ENCODE measurements at regions not wholly inside any gene's neighbourhood (a gene's known extent, or its start where the extent isn't known, plus 50 kb on each side); places are given as distances from the start of the nearest gene placed in this dataset.

- Mint-ChIP-seq H3K9me3 (ENCODE audit: unreplicated experiment) (no peaks in the 10 kb centered on the region), H3K27ac (ENCODE audit: unreplicated experiment) (no peak overlapping the region), H3K36me3 (ENCODE audit: insufficient read depth, unreplicated experiment) (no peaks in the 10 kb centered on the region), H3K4me1 (ENCODE audit: low read depth, unreplicated experiment) (no peaks in the 10 kb centered on the region), H3K4me3 (ENCODE audit: unreplicated experiment) (no peak overlapping the region), H3K27me3 (ENCODE audit: insufficient read depth, unreplicated experiment) (no peaks in the 10 kb centered on the region)
- Histone ChIP-seq H3K36me3 (ENCODE audit: control insufficient read depth, insufficient read depth, low read length) (no peaks in the 10 kb centered on the region), H3K4me3 (ENCODE audit: low read depth, low read length) (no peak overlapping the region), H3K27me3 (replicated peaks; ENCODE audit: control insufficient read depth, insufficient read depth, low read length) (no peaks in the 10 kb centered on the region), H3K4me1 (no peaks in the 10 kb centered on the region), H3K9me3 (no peaks in the 10 kb centered on the region)
- intact Hi-C loops (cut with micrococcal nuclease; ENCODE audit: unreplicated experiment), result no loop called here
- CTCF ChIA-PET, result no interaction called here
- DNase-seq, result no peak
- BruUV-seq (replicated peaks), result no TSS peak
- TF ChIP-seq CTCF (IDR thresholded peaks at IDR 0.05; ENCODE audit: insufficient read depth in 1 of 2, low read depth in 1 of 2, low read length in 1 of 2, severe bottlenecking in 1 of 2, unreplicated experiment in 1 of 2), result no peak
- POLR2A ChIA-PET, result no interaction called here
These were observed 268.5 kb upstream of the NPSR1 start for GRCh38 chr7:34389332-34390078.

- POLR2A ChIA-PET, result interaction anchor here (0.6 kb wide), 1 partner anchor 10 kb away, joined by 3 read pairs; no protein-coding TSS in a partner anchor
- Histone ChIP-seq H3K27me3 (replicated peaks; ENCODE audit: control insufficient read depth, insufficient read depth, low read length) (no peaks in the 10 kb centered on the region), H3K4me3 (ENCODE audit: low read depth, low read length) (no peak overlapping the region), H3K4me1 (no peaks in the 10 kb centered on the region), H3K36me3 (ENCODE audit: control insufficient read depth, insufficient read depth, low read length) (no peaks in the 10 kb centered on the region), H3K9me3 (no peaks in the 10 kb centered on the region)
- no peak for DNase-seq
- CTCF ChIA-PET, result no interaction called here
- intact Hi-C loops (cut with micrococcal nuclease; ENCODE audit: unreplicated experiment), result no loop called here
- no peak overlapping the region for H3K4me3 Mint-ChIP-seq (ENCODE audit: unreplicated experiment)
- H3K36me3 Mint-ChIP-seq (ENCODE audit: insufficient read depth, unreplicated experiment), result no peaks in the 10 kb centered on the region
- no peaks in the 10 kb centered on the region for H3K4me1 Mint-ChIP-seq (ENCODE audit: low read depth, unreplicated experiment)
- no peaks in the 10 kb centered on the region for H3K27me3 Mint-ChIP-seq (ENCODE audit: insufficient read depth, unreplicated experiment)
- no peak for TF ChIP-seq CTCF (IDR thresholded peaks at IDR 0.05; ENCODE audit: insufficient read depth in 1 of 2, low read depth in 1 of 2, low read length in 1 of 2, severe bottlenecking in 1 of 2, unreplicated experiment in 1 of 2)
- H3K27ac Mint-ChIP-seq (ENCODE audit: unreplicated experiment), result no peak overlapping the region
- no peaks in the 10 kb centered on the region for H3K9me3 Mint-ChIP-seq (ENCODE audit: unreplicated experiment)
- no TSS peak for BruUV-seq (replicated peaks)
These were observed 267.9 kb upstream of the NPSR1 start for GRCh38 chr7:34390103-34390502.

GRCh38 chr7:34392972-34393371, 265.0 kb upstream of the NPSR1 start:
- Mint-ChIP-seq H3K27ac (ENCODE audit: unreplicated experiment) (no peak overlapping the region), H3K36me3 (ENCODE audit: insufficient read depth, unreplicated experiment) (no peaks in the 10 kb centered on the region), H3K27me3 (ENCODE audit: insufficient read depth, unreplicated experiment) (no peaks in the 10 kb centered on the region), H3K4me3 (ENCODE audit: unreplicated experiment) (no peak overlapping the region), H3K9me3 (ENCODE audit: unreplicated experiment) (no peaks in the 10 kb centered on the region), H3K4me1 (ENCODE audit: low read depth, unreplicated experiment) (no peaks in the 10 kb centered on the region)
- no peak for TF ChIP-seq CTCF (IDR thresholded peaks at IDR 0.05; ENCODE audit: insufficient read depth in 1 of 2, low read depth in 1 of 2, low read length in 1 of 2, severe bottlenecking in 1 of 2, unreplicated experiment in 1 of 2)
- no peak overlapping the region for H3K4me3 ChIP-seq (ENCODE audit: low read depth, low read length)
- no peaks in the 10 kb centered on the region for H3K9me3 ChIP-seq
- H3K36me3 ChIP-seq (ENCODE audit: control insufficient read depth, insufficient read depth, low read length), result no peaks in the 10 kb centered on the region
- no peaks in the 10 kb centered on the region for H3K27me3 ChIP-seq (replicated peaks; ENCODE audit: control insufficient read depth, insufficient read depth, low read length)
- intact Hi-C loops (cut with micrococcal nuclease; ENCODE audit: unreplicated experiment), result no loop called here
- CTCF ChIA-PET, result no interaction called here
- POLR2A ChIA-PET, result no interaction called here
- no TSS peak for BruUV-seq (replicated peaks)
- no peak for DNase-seq
- H3K4me1 ChIP-seq, result no peaks in the 10 kb centered on the region
